ENCODE measurements at regions not wholly inside any gene's neighbourhood (a gene's known extent, or its start where the extent isn't known, plus 50 kb on each side); places are given as distances from the start of the nearest gene placed in this dataset.

GRCh38 chr6:11847515-11848345 is 69.1 kb upstream of the ADTRP start:
- TF ChIP-seq CTCF (IDR thresholded peaks at IDR 0.05) (no peak), POLR2A (IDR thresholded peaks at IDR 0.05) (no peak), POLR2AphosphoS5 (IDR thresholded peaks at IDR 0.05) (no peak)
